HCT116 (cell line): ENCODE measurements at regions not wholly inside any gene's neighbourhood (a gene's known extent, or its start where the extent isn't known, plus 50 kb on each side); places are given as distances from the start of the nearest gene placed in this dataset.

Experiments
- ATAC-seq: fragments of 200-7000 bp; cut with Tn5 transposase; 2 replicates; pipeline ENCODE4 v1.9.1; 2020; ENCODE audit warnings: mild to moderate bottlenecking, moderate library complexity
- BruUV-seq: library from RNA; stranded (reverse); fragments of 400-500 nt; replicated peaks from 2 replicates; lab custom pipeline; 2021; lab: Mats Ljungman, UMichigan
- CTCF ChIA-PET: fragments of 300-600 bp; sonication (Branson Sonifier 250); formaldehyde crosslinking; loops from one replicate; lab custom pipeline; 2021; ENCODE audit warnings: antibody characterized with exemption; lab: Charles Lee
- POLR2A ChIA-PET: fragments of 300-600, 350-600 bp; sonication (Branson Sonifier 250); formaldehyde crosslinking; loops from one replicate; lab custom pipeline; 2021; ENCODE audit warnings: antibody characterized with exemption; lab: Charles Lee
- RAD21 ChIA-PET, 2 experiments: fragments of 300-600 bp; sonication (Branson Sonifier 250); formaldehyde crosslinking; loops; one replicate each; lab custom pipeline; 2023; ENCODE audit warnings: low total read pairs in 2 of 2; ENCODE audit not compliant: uncharacterized antibody in 2 of 2, unreplicated experiment in 2 of 2, low non-redundant PET in 1 of 2; lab: Charles Lee
- DNase-seq: peaks from one replicate; pipeline ENCODE4 v3.0.0-alpha.2; 2010; ENCODE audit warnings: low read depth, low spot score
- H2AFZ ChIP-seq: fragments of 200-600 bp; shearing (Covaris generic), sonication (generic); 2 replicates; pipeline ENCODE4 v1.6.1; 2017; ENCODE audit warnings: low read depth, mixed run types, mixed read lengths, antibody characterized with exemption, low read length; ENCODE audit not compliant: poor library complexity, severe bottlenecking
- H3K27ac ChIP-seq: 2 replicates; pipeline ENCODE4 v1.5.1; 2012; ENCODE audit warnings: low read depth, low read length
- H3K27me3 ChIP-seq: fragments of 200-600 bp; sonication (generic); 2 replicates; pipeline ENCODE4 v1.6.1; 2016; ENCODE audit warnings: mixed run types, low read length, mixed read lengths; ENCODE audit not compliant: insufficient read depth
- H3K36me3 ChIP-seq, 2 experiments: fragments of 200-500 bp in 1 of 2; fragments of 200-600 bp in 1 of 2; sonication (Bioruptor generic) in 1 of 2; sonication (generic) in 1 of 2; 2 replicates each; pipeline versions ENCODE4 v1.5.1 to v1.6.1; 2014 to 2016; ENCODE audit warnings: low read length in 2 of 2, inconsistent platforms in 1 of 2, mixed read lengths in 1 of 2, mixed run types in 1 of 2; ENCODE audit not compliant: insufficient read depth in 2 of 2, control insufficient read depth in 1 of 2
- H3K4me1 ChIP-seq, 2 experiments: fragments of 200-600 bp in 1 of 2; sonication (generic) in 1 of 2; 2 replicates each; pipeline versions ENCODE4 v1.5.1 to v1.6.1; 2012 to 2017; ENCODE audit warnings: low read length in 2 of 2, inconsistent platforms in 1 of 2, mild to moderate bottlenecking in 1 of 2, mixed read lengths in 1 of 2, mixed run types in 1 of 2, moderate library complexity in 1 of 2; ENCODE audit not compliant: insufficient read depth in 2 of 2, control insufficient read depth in 1 of 2
- H3K4me2 ChIP-seq: fragments of 200-600 bp; sonication (generic); 2 replicates; pipeline ENCODE4 v1.6.1; 2017; ENCODE audit warnings: mixed run types, low read length, mixed read lengths
- H3K4me3 ChIP-seq, 2 experiments: fragments of 200-600 bp in 1 of 2; sonication (generic) in 1 of 2; replicated peaks in 1 of 2; 2 replicates each; pipeline ENCODE4 v1.5.1; 2011 to 2016; ENCODE audit warnings: low read length in 2 of 2, control low read depth in 1 of 2, low read depth in 1 of 2, mild to moderate bottlenecking in 1 of 2, mixed read lengths in 1 of 2, mixed run types in 1 of 2
- H3K79me2 ChIP-seq: fragments of 200-600 bp; sonication (generic); 2 replicates; pipeline ENCODE4 v1.6.1; 2017; ENCODE audit warnings: mild to moderate bottlenecking, mixed run types, low read length, moderate library complexity, mixed read lengths; ENCODE audit not compliant: insufficient read depth
- H3K9ac ChIP-seq: fragments of 200-600 bp; sonication (generic); 2 replicates; pipeline ENCODE4 v1.6.1; 2016; ENCODE audit warnings: low read length, mixed read lengths
- H3K9me2 ChIP-seq: fragments of 200-600 bp; sonication (generic), shearing (Covaris generic); 2 replicates; pipeline ENCODE4 v1.6.1; 2017; ENCODE audit warnings: mixed run types, mild to moderate bottlenecking, moderate library complexity; ENCODE audit not compliant: insufficient read depth
- H3K9me3 ChIP-seq, 2 experiments: fragments of 200-500 bp in 1 of 2; fragments of 200-600 bp in 1 of 2; sonication (Bioruptor generic) in 1 of 2; sonication (generic) in 1 of 2; 2 replicates each; pipeline ENCODE4 v1.6.1; 2014 to 2017; ENCODE audit warnings: low read length in 2 of 2, mixed read lengths in 2 of 2, inconsistent platforms in 1 of 2, low read depth in 1 of 2, mild to moderate bottlenecking in 1 of 2, mixed run types in 1 of 2, moderate library complexity in 1 of 2; ENCODE audit not compliant: control insufficient read depth in 1 of 2, insufficient read depth in 1 of 2
- H4K20me1 ChIP-seq: fragments of 200-600 bp; sonication (generic), shearing (Covaris generic); 2 replicates; pipeline ENCODE4 v1.6.1; 2017; ENCODE audit warnings: mixed run types, mild to moderate bottlenecking, moderate library complexity; ENCODE audit not compliant: insufficient read depth
- CBX3 ChIP-seq: IDR thresholded peaks from 2 replicates; pipeline ENCODE4 v1.6.1; 2012; ENCODE audit warnings: low read depth
- CEBPB ChIP-seq: IDR thresholded peaks from 2 replicates; pipeline ENCODE4 v1.6.1; 2012; ENCODE audit warnings: low read depth
- EGR1 ChIP-seq: IDR thresholded peaks from 2 replicates; pipeline ENCODE4 v1.6.1; 2012; ENCODE audit warnings: low read depth
- ELF1 ChIP-seq: IDR thresholded peaks from 2 replicates; pipeline ENCODE4 v1.6.1; 2012; ENCODE audit warnings: low read depth, borderline replicate concordance
- EZH2 ChIP-seq: fragments of 200-600 bp; sonication (generic); IDR thresholded peaks from 2 replicates; pipeline ENCODE4 v1.6.1; 2017; ENCODE audit warnings: antibody characterized with exemption, mixed run types
- EZH2phosphoT487 ChIP-seq: fragments of 200-600 bp; IDR thresholded peaks from 2 replicates; pipeline ENCODE4 v1.6.1; 2018; ENCODE audit warnings: antibody characterized with exemption, borderline replicate concordance
- FOSL1 ChIP-seq: IDR thresholded peaks from 2 replicates; pipeline ENCODE4 v1.6.1; 2012; ENCODE audit warnings: low read depth
- JUND ChIP-seq: IDR thresholded peaks from 2 replicates; pipeline ENCODE4 v1.6.1; 2012
- MAX ChIP-seq: IDR thresholded peaks from 2 replicates; pipeline ENCODE4 v1.6.1; 2012
- POLR2AphosphoS5 ChIP-seq: IDR thresholded peaks from 2 replicates; pipeline ENCODE4 v1.6.1; 2011; ENCODE audit warnings: mild to moderate bottlenecking, low read depth, low read length, moderate library complexity
- REST ChIP-seq: IDR thresholded peaks from 2 replicates; pipeline ENCODE4 v1.6.1; 2012; ENCODE audit warnings: low read depth
- SRF ChIP-seq: IDR thresholded peaks from 2 replicates; pipeline ENCODE4 v1.6.1; 2012; ENCODE audit warnings: low read depth
- TCF7L2 ChIP-seq: IDR thresholded peaks from 2 replicates; pipeline ENCODE4 v1.7.0; 2011; ENCODE audit warnings: borderline replicate concordance, inconsistent platforms; ENCODE audit not compliant: insufficient read depth, insufficient read length; ENCODE audit errors: extremely low read depth
- ZFX ChIP-seq: fragments of 450-650 bp; IDR thresholded peaks from 2 replicates; pipeline ENCODE4 v1.6.1; 2017
- ZNF274 ChIP-seq: fragments of 200-500 bp; sonication (Bioruptor generic); IDR thresholded peaks from 2 replicates; pipeline ENCODE4 v1.6.1; 2014; ENCODE audit warnings: mild to moderate bottlenecking, low read depth, low read length, inconsistent platforms
- intact Hi-C: fragments of 100-400 bp; cut with micrococcal nuclease; formaldehyde crosslinking; loops from 2 replicates; pipeline ENCODE4 v1.10.0; 2022
- TF ChIP-seq, protein P1 (sequence below), 3 experiments: fragments of 200-600 bp in 1 of 3; sonication (generic) in 1 of 3; IDR thresholded peaks in 2 of 3; conservative IDR thresholded peaks in 1 of 3; 2 replicates each; pipeline ENCODE4 v1.5.1; 2012 to 2017; ENCODE audit warnings: low read depth in 2 of 3, low read length in 2 of 3, antibody characterized with exemption in 1 of 3, borderline replicate concordance in 1 of 3, control low read depth in 1 of 3, mild to moderate bottlenecking in 1 of 3, mixed read lengths in 1 of 3, mixed run types in 1 of 3, moderate library complexity in 1 of 3; ENCODE audit not compliant: insufficient read depth in 1 of 3
- TF ChIP-seq, protein P2 (sequence below): IDR thresholded peaks from 2 replicates; pipeline ENCODE4 v1.6.1; 2011; ENCODE audit warnings: mild to moderate bottlenecking, low read length, moderate library complexity; ENCODE audit not compliant: insufficient replicate concordance; ENCODE audit errors: extremely low read depth

GRCh38 chr22:46092011-46092410 lies 58.3 kb upstream of the PPARA start:
- no peak overlapping the region for H3K4me2 ChIP-seq
- intact Hi-C loops = no loop called here
- H2AFZ ChIP-seq = no peak overlapping the region
- peaks cover 95% of the 10 kb centered on the region for H3K79me2 ChIP-seq
- RAD21 ChIA-PET = no interaction called here
- CTCF ChIA-PET = interaction anchor here (0.8 kb wide), 1 partner anchor 86 kb away, joined by 3 read pairs; no protein-coding TSS in a partner anchor
- BruUV-seq = no TSS peak
- peaks cover 4 to 16% of the 10 kb centered on the region in 2 experiments; a peak in 3 of 4 replicates for H3K4me1 ChIP-seq
- H3K9me3 ChIP-seq = no peaks in the 10 kb centered on the region
- H3K4me3 ChIP-seq = no peak overlapping the region
- peaks cover 4 to 49% of the 10 kb centered on the region in 2 experiments; a peak in 3 of 4 replicates for H3K36me3 ChIP-seq
- no peak overlapping the region for H3K9ac ChIP-seq
- DNase-seq (no peak), ATAC-seq (no peak)
- H3K27ac ChIP-seq = peak overlapping the region; percentile 37
- H4K20me1 ChIP-seq = peaks cover 3% of the 10 kb centered on the region; the same call in 1 of the 2 replicates
- no peaks in the 10 kb centered on the region for H3K27me3 ChIP-seq
- POLR2A ChIA-PET = no interaction called here
- H3K9me2 ChIP-seq = no peaks in the 10 kb centered on the region
- TF ChIP-seq SRF (no peak), MAX (no peak), TCF7L2 (no peak), FOSL1 (no peak), ELF1 (no peak), CBX3 (no peak), CEBPB (no peak), EZH2phosphoT487 (no peak), EGR1 (no peak), POLR2AphosphoS5 (no peak), REST (no peak), JUND (no peak), EZH2 (no peak), ZNF274 (no peak), ZFX (no peak)
- TF ChIP-seq, protein P1, sequence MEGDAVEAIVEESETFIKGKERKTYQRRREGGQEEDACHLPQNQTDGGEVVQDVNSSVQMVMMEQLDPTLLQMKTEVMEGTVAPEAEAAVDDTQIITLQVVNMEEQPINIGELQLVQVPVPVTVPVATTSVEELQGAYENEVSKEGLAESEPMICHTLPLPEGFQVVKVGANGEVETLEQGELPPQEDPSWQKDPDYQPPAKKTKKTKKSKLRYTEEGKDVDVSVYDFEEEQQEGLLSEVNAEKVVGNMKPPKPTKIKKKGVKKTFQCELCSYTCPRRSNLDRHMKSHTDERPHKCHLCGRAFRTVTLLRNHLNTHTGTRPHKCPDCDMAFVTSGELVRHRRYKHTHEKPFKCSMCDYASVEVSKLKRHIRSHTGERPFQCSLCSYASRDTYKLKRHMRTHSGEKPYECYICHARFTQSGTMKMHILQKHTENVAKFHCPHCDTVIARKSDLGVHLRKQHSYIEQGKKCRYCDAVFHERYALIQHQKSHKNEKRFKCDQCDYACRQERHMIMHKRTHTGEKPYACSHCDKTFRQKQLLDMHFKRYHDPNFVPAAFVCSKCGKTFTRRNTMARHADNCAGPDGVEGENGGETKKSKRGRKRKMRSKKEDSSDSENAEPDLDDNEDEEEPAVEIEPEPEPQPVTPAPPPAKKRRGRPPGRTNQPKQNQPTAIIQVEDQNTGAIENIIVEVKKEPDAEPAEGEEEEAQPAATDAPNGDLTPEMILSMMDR (IDR thresholded peaks at IDR 0.05 in 2 of 3, conservative IDR thresholded peaks at IDR 0.05 in 1 of 3; ENCODE audit: borderline replicate concordance in 1 of 3, insufficient read depth in 1 of 3, low read depth in 2 of 3, low read length in 2 of 3) = no peak
- TF ChIP-seq, protein P2, sequence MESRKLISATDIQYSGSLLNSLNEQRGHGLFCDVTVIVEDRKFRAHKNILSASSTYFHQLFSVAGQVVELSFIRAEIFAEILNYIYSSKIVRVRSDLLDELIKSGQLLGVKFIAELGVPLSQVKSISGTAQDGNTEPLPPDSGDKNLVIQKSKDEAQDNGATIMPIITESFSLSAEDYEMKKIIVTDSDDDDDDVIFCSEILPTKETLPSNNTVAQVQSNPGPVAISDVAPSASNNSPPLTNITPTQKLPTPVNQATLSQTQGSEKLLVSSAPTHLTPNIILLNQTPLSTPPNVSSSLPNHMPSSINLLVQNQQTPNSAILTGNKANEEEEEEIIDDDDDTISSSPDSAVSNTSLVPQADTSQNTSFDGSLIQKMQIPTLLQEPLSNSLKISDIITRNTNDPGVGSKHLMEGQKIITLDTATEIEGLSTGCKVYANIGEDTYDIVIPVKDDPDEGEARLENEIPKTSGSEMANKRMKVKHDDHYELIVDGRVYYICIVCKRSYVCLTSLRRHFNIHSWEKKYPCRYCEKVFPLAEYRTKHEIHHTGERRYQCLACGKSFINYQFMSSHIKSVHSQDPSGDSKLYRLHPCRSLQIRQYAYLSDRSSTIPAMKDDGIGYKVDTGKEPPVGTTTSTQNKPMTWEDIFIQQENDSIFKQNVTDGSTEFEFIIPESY = no peak
- TF ChIP-seq, all 23 proteins: peak for 0
